H1 (cell line): ENCODE measurements at regions not wholly inside any gene's neighbourhood (a gene's known extent, or its start where the extent isn't known, plus 50 kb on each side); places are given as distances from the start of the nearest gene placed in this dataset.

ENCODE experiments used
- CTCF ChIA-PET: fragments of 300-600 bp; sonication (Branson Sonifier 250); formaldehyde crosslinking; loops from one replicate; lab custom pipeline; 2021; ENCODE audit not compliant: partially characterized antibody; lab: Charles Lee
- POLR2A ChIA-PET: fragments of 300-600 bp; sonication (Branson Sonifier 250); formaldehyde crosslinking; loops from one replicate; lab custom pipeline; 2021; ENCODE audit warnings: inconsistent platforms; ENCODE audit not compliant: partially characterized antibody; lab: Charles Lee
- DNase-seq, 2 experiments: peaks; one replicate each; pipeline versions ENCODE4 v3.0.0 to v3.0.0-alpha.2; 2010 to 2022; ENCODE audit warnings: low spot score in 2 of 2, low read depth in 1 of 2, mixed read lengths in 1 of 2
- FAIRE-seq: peaks from 2 replicates; lab custom pipeline; 2011; peaks lifted over from hg19 to GRCh38; lab: Jason Lieb, UNC
- H2AFZ ChIP-seq: 2 replicates; pipeline ENCODE4 v1.8.1; 2012; ENCODE audit warnings: low read length, inconsistent platforms
- H2AK5ac ChIP-seq: 2 replicates; pipeline ENCODE4 v1.6.1; 2013; ENCODE audit warnings: low read depth, low read length
- H2BK120ac ChIP-seq: replicated peaks from 2 replicates; pipeline ENCODE3; 2013; ENCODE audit warnings: low read depth, low read length, inconsistent platforms
- H2BK12ac ChIP-seq: 2 replicates; pipeline ENCODE4 v1.6.1; 2013; ENCODE audit warnings: low read depth, low read length
- H2BK15ac ChIP-seq: 2 replicates; pipeline ENCODE4 v1.6.1; 2013; ENCODE audit warnings: low read length
- H2BK20ac ChIP-seq: 2 replicates; pipeline ENCODE4 v1.6.1; 2013; ENCODE audit warnings: low read length
- H2BK5ac ChIP-seq: 2 replicates; pipeline ENCODE4 v1.6.1; 2013; ENCODE audit warnings: low read depth, low read length
- H3K14ac ChIP-seq: 2 replicates; pipeline ENCODE4 v1.6.1; 2013; ENCODE audit warnings: inconsistent platforms; ENCODE audit not compliant: insufficient read length
- H3K18ac ChIP-seq: 2 replicates; pipeline ENCODE4 v1.6.1; 2013; ENCODE audit warnings: low read length; ENCODE audit errors: extremely low read depth
- H3K23ac ChIP-seq: 2 replicates; pipeline ENCODE4 v1.6.1; 2013; ENCODE audit warnings: inconsistent platforms; ENCODE audit not compliant: insufficient read length
- H3K23me2 ChIP-seq: 2 replicates; pipeline ENCODE4 v1.6.1; 2013; ENCODE audit warnings: low read depth, low read length
- H3K27ac ChIP-seq: 2 replicates; pipeline ENCODE4 v1.6.1; 2011; ENCODE audit warnings: low read depth, low read length, inconsistent platforms
- H3K27me3 ChIP-seq, 4 experiments: replicated peaks in 1 of 4; 1 replicate in 1 of 4; 2 replicates in 3 of 4; pipeline versions ENCODE4 v1.6.1 to v1.8.1; 2011 to 2013; ENCODE audit warnings: low read length in 3 of 4, mild to moderate bottlenecking in 3 of 4, inconsistent platforms in 2 of 4, mixed read lengths in 2 of 4, moderate library complexity in 1 of 4; ENCODE audit not compliant: control insufficient read depth in 3 of 4, insufficient read depth in 3 of 4; ENCODE audit errors: extremely low read depth in 1 of 4
- H3K36me3 ChIP-seq, 4 experiments: 2 replicates each; pipeline versions ENCODE4 v1.6.1 to v1.8.1; 2011 to 2013; ENCODE audit warnings: mild to moderate bottlenecking in 4 of 4, low read length in 3 of 4, moderate library complexity in 2 of 4, control low read depth in 1 of 4, inconsistent platforms in 1 of 4; ENCODE audit not compliant: insufficient read depth in 4 of 4, control insufficient read depth in 2 of 4
- H3K4ac ChIP-seq: replicated peaks from 2 replicates; pipeline ENCODE3; 2013; ENCODE audit warnings: low read length, low read depth, mixed read lengths, inconsistent platforms; ENCODE audit not compliant: insufficient read length
- H3K4me1 ChIP-seq, 4 experiments: replicated peaks in 1 of 4; 1 replicate in 1 of 4; 2 replicates in 3 of 4; pipeline versions ENCODE4 v1.6.1 to v1.8.1; 2011 to 2013; ENCODE audit warnings: low read length in 3 of 4, inconsistent platforms in 2 of 4, mixed read lengths in 1 of 4; ENCODE audit not compliant: insufficient read depth in 4 of 4, control insufficient read depth in 3 of 4
- H3K4me2 ChIP-seq, 2 experiments: 2 replicates each; pipeline versions ENCODE4 v1.6.1 to v1.8.1; 2011 to 2013; ENCODE audit warnings: low read depth in 2 of 2, low read length in 2 of 2, control low read depth in 1 of 2, inconsistent platforms in 1 of 2, mild to moderate bottlenecking in 1 of 2; ENCODE audit not compliant: insufficient read depth in 1 of 2
- H3K4me3 ChIP-seq, 4 experiments: fragments of 200-600, 300-600 bp in 1 of 4; sonication (generic), shearing (Covaris generic), sonication (Bioruptor Twin) in 1 of 4; 2 replicates each; pipeline versions ENCODE4 v1.5.1 to v1.8.1; 2011 to 2016; ENCODE audit warnings: low read length in 4 of 4, low read depth in 3 of 4, control low read depth in 2 of 4, inconsistent platforms in 2 of 4, mild to moderate bottlenecking in 2 of 4, mixed read lengths in 1 of 4, moderate library complexity in 1 of 4; ENCODE audit not compliant: insufficient read depth in 2 of 4; ENCODE audit errors: extremely low read depth in 1 of 4
- H3K56ac ChIP-seq: replicated peaks from 2 replicates; pipeline ENCODE3; 2013; ENCODE audit warnings: low read depth, mild to moderate bottlenecking, mixed read lengths, low read length, inconsistent platforms; ENCODE audit not compliant: insufficient read length
- H3K79me1 ChIP-seq: 2 replicates; pipeline ENCODE4 v1.6.1; 2013; ENCODE audit warnings: low read depth, low read length, control low read depth
- H3K79me2 ChIP-seq, 2 experiments: 2 replicates each; pipeline versions ENCODE4 v1.6.1 to v1.8.1; 2012 to 2013; ENCODE audit warnings: low read length in 2 of 2, mild to moderate bottlenecking in 2 of 2, inconsistent platforms in 1 of 2; ENCODE audit not compliant: insufficient read depth in 2 of 2, control insufficient read depth in 1 of 2
- H3K9ac ChIP-seq, 4 experiments: replicated peaks in 1 of 4; 1 replicate in 1 of 4; 2 replicates in 3 of 4; pipeline versions ENCODE4 v1.6.1 to v1.8.1; 2011 to 2013; ENCODE audit warnings: low read depth in 3 of 4, low read length in 3 of 4, control low read depth in 2 of 4, mild to moderate bottlenecking in 2 of 4, moderate library complexity in 2 of 4, inconsistent platforms in 1 of 4; ENCODE audit errors: extremely low read depth in 1 of 4
- H3K9me3 ChIP-seq, 2 experiments: 2 replicates each; pipeline versions ENCODE4 v1.6.1 to v1.8.1; 2012 to 2013; ENCODE audit warnings: mild to moderate bottlenecking in 2 of 2, moderate library complexity in 2 of 2, control low read depth in 1 of 2, inconsistent platforms in 1 of 2, low read depth in 1 of 2, low read length in 1 of 2, mixed read lengths in 1 of 2; ENCODE audit not compliant: insufficient read depth in 2 of 2
- H4K20me1 ChIP-seq, 2 experiments: replicated peaks in 1 of 2; 2 replicates each; pipeline versions ENCODE3 to v1.8.1; 2011 to 2013; ENCODE audit warnings: inconsistent platforms in 2 of 2, low read length in 2 of 2, mild to moderate bottlenecking in 1 of 2; ENCODE audit not compliant: insufficient read depth in 2 of 2, control insufficient read depth in 1 of 2
- H4K5ac ChIP-seq: 2 replicates; pipeline ENCODE4 v1.6.1; 2013; ENCODE audit warnings: low read length, low read depth, mixed read lengths, inconsistent platforms; ENCODE audit not compliant: insufficient read length
- H4K8ac ChIP-seq: 2 replicates; pipeline ENCODE4 v1.8.0; 2013; ENCODE audit warnings: mild to moderate bottlenecking, moderate library complexity, low read length, inconsistent platforms; ENCODE audit not compliant: insufficient read depth; ENCODE audit errors: extremely low read depth
- H4K91ac ChIP-seq: replicated peaks from 2 replicates; pipeline ENCODE3; 2013; ENCODE audit warnings: low read length, mixed read lengths, inconsistent platforms; ENCODE audit not compliant: insufficient read length
- EGR1 ChIP-seq: IDR thresholded peaks from 2 replicates; pipeline ENCODE4 v1.6.1; 2011; ENCODE audit warnings: low read depth, low read length, borderline replicate concordance
- FOSL1 ChIP-seq: IDR thresholded peaks from 2 replicates; pipeline ENCODE4 v1.6.1; 2011; ENCODE audit warnings: mild to moderate bottlenecking, low read depth, low read length, moderate library complexity; ENCODE audit not compliant: insufficient read depth
- JUN ChIP-seq: IDR thresholded peaks from 2 replicates; pipeline ENCODE4 v1.6.1; 2011; ENCODE audit warnings: low read depth, mild to moderate bottlenecking, improper control_type of control experiment, low read length
- NANOG ChIP-seq: IDR thresholded peaks from 2 replicates; pipeline ENCODE4 v1.6.1; 2011; ENCODE audit warnings: low read length, low read depth, mild to moderate bottlenecking, inconsistent platforms; ENCODE audit not compliant: insufficient read depth, poor library complexity, severe bottlenecking
- RFX5 ChIP-seq: IDR thresholded peaks from 2 replicates; pipeline ENCODE4 v1.6.1; 2011; ENCODE audit warnings: low read depth, low read length, improper control_type of control experiment, borderline replicate concordance
- RXRA ChIP-seq: IDR thresholded peaks from 2 replicates; pipeline ENCODE4 v1.6.1; 2011; ENCODE audit warnings: low read depth, mild to moderate bottlenecking, low read length, moderate library complexity; ENCODE audit not compliant: insufficient read depth
- SIRT6 ChIP-seq: IDR thresholded peaks from one replicate; pipeline ENCODE4 v1.7.1; 2012; ENCODE audit warnings: low read length, inconsistent platforms
- SUZ12 ChIP-seq: fragments of 200-600 bp; sonication (generic); IDR thresholded peaks from 2 replicates; pipeline ENCODE4 v1.6.1; 2012; ENCODE audit warnings: mild to moderate bottlenecking, inconsistent platforms, low read length, moderate library complexity, mixed read lengths
- TCF12 ChIP-seq: IDR thresholded peaks from 2 replicates; pipeline ENCODE4 v1.6.1; 2011; ENCODE audit warnings: low read depth, mild to moderate bottlenecking, low read length
- WGBS, 2 experiments: shearing (Covaris generic) in 1 of 2; methylation state at CpG; one replicate each; pipeline versions ENCODE4 v1.1.6 to v1.1.7; 2013 to 2015; ENCODE audit warnings: low lambda C conversion rate in 2 of 2, mixed read lengths in 2 of 2, inconsistent platforms in 1 of 2, low coverage in 1 of 2, missing lambda C conversion rate in 1 of 2; ENCODE audit not compliant: insufficient replicate concordance in 2 of 2, insufficient coverage in 1 of 2, insufficient read length in 1 of 2; ENCODE audit errors: extremely low coverage in 1 of 2, missing lambda C conversion rate in 1 of 2; 5-methylcytosine and 5-hydroxymethylcytosine counted together

DNA sequence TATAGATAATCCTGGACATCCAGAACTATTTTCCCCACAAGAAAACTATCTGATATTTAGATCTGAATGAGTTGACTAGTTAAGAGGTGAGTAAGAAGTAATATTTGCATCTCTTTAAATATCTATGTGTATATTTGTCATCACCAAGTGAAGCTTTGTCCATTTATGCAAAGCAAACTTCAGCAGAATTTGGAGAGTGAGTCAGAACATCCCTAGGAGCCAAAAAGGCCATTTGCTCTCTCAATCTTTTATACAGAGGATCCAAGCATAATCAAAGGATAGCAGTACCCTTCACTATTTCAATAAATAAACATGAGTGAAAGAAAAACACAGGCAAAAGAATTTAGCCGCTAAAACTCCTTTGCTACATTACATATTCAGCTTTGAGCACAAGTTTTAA, 454.4 kb downstream of the NR2F1-AS1 start:
- Histone ChIP-seq H3K9me3 (no peaks in the 10 kb centered on the region), H3K4me2 (no peak overlapping the region), H3K27ac (no peak overlapping the region), H4K5ac (no peak overlapping the region), H3K4me3 (no peak overlapping the region), H2BK15ac (no peak overlapping the region), H3K18ac (no peak overlapping the region), H3K4ac (no peak overlapping the region), H3K27me3 (no peaks in the 10 kb centered on the region), H4K8ac (no peak overlapping the region), H3K79me2 (no peaks in the 10 kb centered on the region), H2BK120ac (no peak overlapping the region), H3K23me2 (no peaks in the 10 kb centered on the region), H3K14ac (no peak overlapping the region), H2AFZ (no peak overlapping the region), H2BK20ac (no peak overlapping the region), H4K91ac (no peak overlapping the region), H3K36me3 (no peaks in the 10 kb centered on the region), H3K4me1 (no peaks in the 10 kb centered on the region), H3K23ac (no peak overlapping the region), H2BK12ac (no peak overlapping the region), H3K9ac (no peak overlapping the region), H3K56ac (no peak overlapping the region), H2AK5ac (no peak overlapping the region), H3K79me1 (no peaks in the 10 kb centered on the region), H2BK5ac (no peak overlapping the region), H4K20me1 (no peaks in the 10 kb centered on the region)
- TF ChIP-seq SUZ12 (no peak), EGR1 (no peak), NANOG (no peak), RXRA (no peak), TCF12 (no peak), SIRT6 (no peak), FOSL1 (no peak), JUN (no peak), RFX5 (no peak)
- POLR2A ChIA-PET = no interaction called here
- CTCF ChIA-PET = no interaction called here
- FAIRE-seq (no peak), DNase-seq (no peak)
- 100% methylated on average over 1 of the region's 1 CpG; no CpG with 5 or more reads in 1 of the 2 experiments for WGBS, 2 experiments
